Stimulated activated CD4-positive, alpha-beta T cell treated with anti-CD3 and anti-CD28 coated beads, Interleukin-1b, Interleukin-23, amount 100 ng/mL, for 48 hours (primary cell): ENCODE measurements at regions not wholly inside any gene's neighbourhood (a gene's known extent, or its start where the extent isn't known, plus 50 kb on each side); places are given as distances from the start of the nearest gene placed in this dataset.

Source experiments
- DNase-seq: peaks from one replicate; pipeline ENCODE4 v3.0.0-alpha.2; 2020

GRCh38 chr16:5704271-5704670 lies 606.7 kb upstream of the EEF2KMT start:
- no peak for DNase-seq

- DNase-seq, result no peak
These were observed 595.8 kb upstream of the EEF2KMT start for GRCh38 chr16:5693426-5693825.

- DNase-seq, result no peak
These were observed 584.4 kb upstream of the EEF2KMT start for GRCh38 chr16:5681966-5682365.

GRCh38 chr16:5678371-5678770 lies 580.8 kb upstream of the EEF2KMT start:
- DNase-seq, result no peak

GRCh38 chr16:5671421-5671820 lies 573.8 kb upstream of the EEF2KMT start:
- no peak for DNase-seq

GRCh38 chr16:5670198-5670597 lies 572.6 kb upstream of the EEF2KMT start:
- DNase-seq, result no peak

GRCh38 chr16:5668553-5668952 lies 571.0 kb upstream of the EEF2KMT start:
- DNase-seq, result no peak

- DNase-seq, result no peak
These were observed 568.2 kb upstream of the EEF2KMT start for GRCh38 chr16:5665834-5666233.

- no peak for DNase-seq
These were observed 556.2 kb upstream of the EEF2KMT start for GRCh38 chr16:5653789-5654188.

GRCh38 chr16:5653041-5653440 lies 555.4 kb upstream of the EEF2KMT start:
- DNase-seq, result no peak

- DNase-seq, result no peak
These were observed 552.5 kb upstream of the EEF2KMT start for GRCh38 chr16:5649762-5650743.

- DNase-seq, result no peak
These were observed 549.5 kb upstream of the EEF2KMT start for GRCh38 chr16:5647051-5647450.

- DNase-seq, result no peak
These were observed 546.4 kb upstream of the EEF2KMT start for GRCh38 chr16:5643855-5644531.

- no peak for DNase-seq
These were observed 544.8 kb upstream of the EEF2KMT start for GRCh38 chr16:5642436-5642835.

GRCh38 chr16:5642011-5642410 lies 544.4 kb upstream of the EEF2KMT start:
- no peak for DNase-seq

- no peak for DNase-seq
These were observed 543.3 kb upstream of the EEF2KMT start for GRCh38 chr16:5640883-5641282.

GRCh38 chr16:5639531-5639930 lies 541.9 kb upstream of the EEF2KMT start:
- no peak for DNase-seq

- DNase-seq, result no peak
These were observed 537.7 kb upstream of the EEF2KMT start for GRCh38 chr16:5635331-5635730.

GRCh38 chr16:5634666-5635180 lies 537.1 kb upstream of the EEF2KMT start:
- no peak for DNase-seq

- no peak for DNase-seq
These were observed 536.3 kb upstream of the EEF2KMT start for GRCh38 chr16:5633845-5634440.

GRCh38 chr16:5622234-5622884 lies 524.8 kb upstream of the EEF2KMT start:
- no peak for DNase-seq

- DNase-seq, result no peak
These were observed 524.2 kb upstream of the EEF2KMT start for GRCh38 chr16:5621826-5622225.

- no peak for DNase-seq
These were observed 521.7 kb upstream of the EEF2KMT start for GRCh38 chr16:5619304-5619703.
